ENCODE measurements at regions not wholly inside any gene's neighbourhood (a gene's known extent, or its start where the extent isn't known, plus 50 kb on each side); places are given as distances from the start of the nearest gene placed in this dataset.

DNA sequence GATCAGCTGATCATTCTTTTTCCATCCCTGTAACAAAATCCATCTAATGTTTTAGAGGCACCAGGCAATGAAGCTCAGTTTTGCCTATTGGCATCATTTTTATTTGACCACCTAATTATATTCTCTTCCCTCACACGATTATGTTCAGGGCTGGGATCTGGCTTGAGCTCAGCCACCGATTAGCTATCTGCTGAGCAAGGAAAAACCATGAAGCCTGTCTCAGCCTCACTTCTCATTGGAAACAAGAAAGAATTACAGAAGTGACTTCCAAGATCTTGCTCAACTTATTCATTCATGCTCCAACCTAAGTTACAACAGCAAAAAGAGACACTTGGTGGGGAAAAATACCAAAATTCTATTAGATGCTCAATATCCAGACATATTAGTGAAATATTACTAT lies 139.0 kb upstream of the SH3BP4 start:
- 74% methylated on average over 2 of the region's 2 CpGs for WGBS
- Histone ChIP-seq H3K27ac (replicated peaks in 1 of 4) (no peak overlapping the region), H3K4me3 (no peak overlapping the region), H3K9me3 (no peaks in the 10 kb centered on the region), H3K27me3 (peaks cover 0 to 15% (median 0%) of the 10 kb centered on the region in 4 donors), H3K4me1 (no peaks in the 10 kb centered on the region), H3K36me3 (no peaks in the 10 kb centered on the region)
- TF ChIP-seq POLR2AphosphoS5 (IDR thresholded peaks at IDR 0.05) (no peak), EP300 (IDR thresholded peaks at IDR 0.05) (no peak), POLR2A (IDR thresholded peaks at IDR 0.05; ENCODE audit: low read depth) (no peak)
- TF ChIP-seq, protein P1, sequence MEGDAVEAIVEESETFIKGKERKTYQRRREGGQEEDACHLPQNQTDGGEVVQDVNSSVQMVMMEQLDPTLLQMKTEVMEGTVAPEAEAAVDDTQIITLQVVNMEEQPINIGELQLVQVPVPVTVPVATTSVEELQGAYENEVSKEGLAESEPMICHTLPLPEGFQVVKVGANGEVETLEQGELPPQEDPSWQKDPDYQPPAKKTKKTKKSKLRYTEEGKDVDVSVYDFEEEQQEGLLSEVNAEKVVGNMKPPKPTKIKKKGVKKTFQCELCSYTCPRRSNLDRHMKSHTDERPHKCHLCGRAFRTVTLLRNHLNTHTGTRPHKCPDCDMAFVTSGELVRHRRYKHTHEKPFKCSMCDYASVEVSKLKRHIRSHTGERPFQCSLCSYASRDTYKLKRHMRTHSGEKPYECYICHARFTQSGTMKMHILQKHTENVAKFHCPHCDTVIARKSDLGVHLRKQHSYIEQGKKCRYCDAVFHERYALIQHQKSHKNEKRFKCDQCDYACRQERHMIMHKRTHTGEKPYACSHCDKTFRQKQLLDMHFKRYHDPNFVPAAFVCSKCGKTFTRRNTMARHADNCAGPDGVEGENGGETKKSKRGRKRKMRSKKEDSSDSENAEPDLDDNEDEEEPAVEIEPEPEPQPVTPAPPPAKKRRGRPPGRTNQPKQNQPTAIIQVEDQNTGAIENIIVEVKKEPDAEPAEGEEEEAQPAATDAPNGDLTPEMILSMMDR (IDR thresholded peaks at IDR 0.05), result no peak
- intact Hi-C loops (cut with DNase I), result no loop called here
- DNase-seq (ENCODE audit: extremely low spot score), result no peak

DNA sequence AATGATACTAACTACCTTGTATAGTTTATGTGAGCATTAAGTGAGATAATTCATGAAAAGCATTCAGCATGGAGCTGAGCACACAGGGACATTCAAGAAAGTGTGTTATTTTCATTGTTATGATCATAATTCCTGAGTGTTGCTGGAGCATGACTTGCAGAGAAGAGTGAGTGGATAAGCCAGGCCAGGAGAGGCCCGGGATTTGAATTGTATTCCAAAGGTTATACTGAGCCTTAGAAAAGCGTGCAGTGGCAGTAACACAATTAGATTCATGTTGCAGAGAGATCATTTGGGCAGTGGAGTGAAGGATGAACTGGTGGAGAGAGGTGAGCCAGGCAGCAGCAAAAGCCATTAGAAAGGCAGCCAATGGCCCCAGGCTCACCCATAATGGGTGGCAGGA lies 142.9 kb upstream of the SH3BP4 start:
- intact Hi-C loops (cut with DNase I), result no loop called here
- TF ChIP-seq, protein P1 (IDR thresholded peaks at IDR 0.05), result no peak
- TF ChIP-seq POLR2AphosphoS5 (IDR thresholded peaks at IDR 0.05), result no peak
- no peak for TF ChIP-seq EP300 (IDR thresholded peaks at IDR 0.05)
- no peak for TF ChIP-seq POLR2A (IDR thresholded peaks at IDR 0.05; ENCODE audit: low read depth)
- no peak for DNase-seq (ENCODE audit: extremely low spot score)
- Histone ChIP-seq H3K27ac (replicated peaks in 1 of 4) (no peak overlapping the region), H3K9me3 (peaks cover 0 to 5% (median 0%) of the 10 kb centered on the region in 4 donors), H3K36me3 (no peaks in the 10 kb centered on the region), H3K4me3 (no peak overlapping the region), H3K4me1 (no peaks in the 10 kb centered on the region), H3K27me3 (peaks cover 0 to 9% (median 0%) of the 10 kb centered on the region in 4 donors)
- WGBS, result 64% methylated on average over 2 of the region's 2 CpGs

DNA sequence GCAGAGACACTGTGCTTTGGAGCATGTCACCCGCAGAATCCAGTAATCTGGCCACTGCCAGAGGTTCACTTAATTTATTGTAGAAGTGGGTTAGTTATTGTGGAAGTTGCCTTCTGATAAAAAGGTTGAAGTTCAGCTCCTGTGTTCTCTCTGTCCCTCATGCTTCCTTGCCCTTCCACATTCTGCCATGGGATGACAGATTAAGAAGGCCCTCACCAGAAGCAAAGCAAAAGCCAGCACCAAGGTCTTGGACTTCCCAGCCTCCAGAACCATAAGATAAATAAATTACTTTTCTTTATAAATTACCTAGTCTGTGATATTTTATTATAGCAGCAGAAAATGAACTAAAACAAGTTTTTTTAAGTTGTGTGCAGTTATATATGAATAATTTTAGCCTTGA lies 145.0 kb upstream of the SH3BP4 start:
- no peak overlapping the region for H3K27ac ChIP-seq (replicated peaks in 1 of 4)
- TF ChIP-seq, protein P1 (IDR thresholded peaks at IDR 0.05), result no peak
- TF ChIP-seq POLR2A (IDR thresholded peaks at IDR 0.05; ENCODE audit: low read depth) (no peak), POLR2AphosphoS5 (IDR thresholded peaks at IDR 0.05) (no peak), EP300 (IDR thresholded peaks at IDR 0.05) (no peak)
- H3K4me1 ChIP-seq, result no peaks in the 10 kb centered on the region
- peaks cover 0 to 9% (median 1%) of the 10 kb centered on the region in 4 donors for H3K9me3 ChIP-seq
- DNase-seq (ENCODE audit: extremely low spot score), result no peak
- H3K27me3 ChIP-seq, result no peaks in the 10 kb centered on the region
- intact Hi-C loops (cut with DNase I), result no loop called here
- WGBS, result 100% methylated on average over 1 of the region's 1 CpG
- no peak overlapping the region for H3K4me3 ChIP-seq
- no peaks in the 10 kb centered on the region for H3K36me3 ChIP-seq

DNA sequence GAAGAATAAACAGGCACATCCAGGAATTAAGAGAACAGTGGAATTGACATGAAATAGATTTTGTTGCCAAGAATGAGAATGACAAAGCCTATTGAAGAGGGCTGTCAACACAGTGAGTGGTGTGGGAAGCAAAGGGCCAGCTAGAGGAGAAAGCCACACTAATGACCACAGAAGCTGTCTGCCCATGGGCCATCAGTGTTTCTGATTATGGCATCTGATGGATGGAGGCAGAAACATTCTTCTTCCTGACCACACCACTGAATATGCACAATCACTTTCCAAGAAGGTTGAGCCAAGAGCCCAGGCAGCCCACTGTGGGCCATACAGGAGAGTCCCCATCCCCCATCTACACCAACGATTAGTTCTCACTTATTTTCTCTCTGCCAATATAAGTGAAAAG lies 146.0 kb upstream of the SH3BP4 start:
- H3K9me3 ChIP-seq, result peaks cover 0 to 9% (median 1%) of the 10 kb centered on the region in 4 donors
- intact Hi-C loops (cut with DNase I), result no loop called here
- WGBS, result 77% methylated on average over 1 of the region's 1 CpG
- DNase-seq (ENCODE audit: extremely low spot score), result no peak
- H3K4me3 ChIP-seq, result no peak overlapping the region
- H3K36me3 ChIP-seq, result no peaks in the 10 kb centered on the region
- H3K27me3 ChIP-seq, result no peaks in the 10 kb centered on the region
- H3K27ac ChIP-seq (replicated peaks in 1 of 4), result no peak overlapping the region
- H3K4me1 ChIP-seq, result no peaks in the 10 kb centered on the region
- TF ChIP-seq POLR2A (IDR thresholded peaks at IDR 0.05; ENCODE audit: low read depth), result no peak
- TF ChIP-seq, protein P1 (IDR thresholded peaks at IDR 0.05), result no peak
- no peak for TF ChIP-seq EP300 (IDR thresholded peaks at IDR 0.05)
- TF ChIP-seq POLR2AphosphoS5 (IDR thresholded peaks at IDR 0.05), result no peak

DNA sequence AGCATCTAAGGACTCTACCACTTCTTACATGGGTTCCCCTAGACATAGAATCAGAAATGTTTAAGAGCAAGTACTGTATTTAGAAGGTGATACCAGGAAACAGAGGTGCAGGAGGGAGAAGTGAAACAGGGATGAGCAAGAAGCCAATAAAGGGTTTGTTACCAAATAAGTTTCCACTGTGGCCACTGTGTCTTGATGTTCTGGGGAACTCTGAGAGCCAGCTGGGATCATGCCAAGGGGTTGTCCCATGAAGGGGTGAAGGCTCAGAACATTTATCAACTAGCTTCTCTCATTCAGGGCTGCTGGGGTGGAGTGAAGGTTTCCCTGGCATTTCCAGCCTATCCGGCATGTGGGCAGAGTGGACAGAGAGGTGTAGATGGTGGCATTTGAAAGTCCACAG lies 147.1 kb upstream of the SH3BP4 start:
- peaks cover 0 to 9% (median 1%) of the 10 kb centered on the region in 4 donors for H3K9me3 ChIP-seq
- intact Hi-C loops (cut with DNase I), result no loop called here
- H3K4me3 ChIP-seq, result no peak overlapping the region
- TF ChIP-seq, protein P1 (IDR thresholded peaks at IDR 0.05), result no peak
- TF ChIP-seq POLR2AphosphoS5 (IDR thresholded peaks at IDR 0.05) (no peak), POLR2A (IDR thresholded peaks at IDR 0.05; ENCODE audit: low read depth) (no peak), EP300 (IDR thresholded peaks at IDR 0.05) (no peak)
- H3K27ac ChIP-seq (replicated peaks in 1 of 4), result no peak overlapping the region
- no peaks in the 10 kb centered on the region for H3K36me3 ChIP-seq
- WGBS, result 47% methylated on average over 1 of the region's 1 CpG
- H3K27me3 ChIP-seq, result peaks cover 0 to 3% (median 0%) of the 10 kb centered on the region in 4 donors
- H3K4me1 ChIP-seq, result no peaks in the 10 kb centered on the region
- no peak for DNase-seq (ENCODE audit: extremely low spot score)

Measured in esophagus muscularis mucosa (tissue), 4 donors.